ENCODE measurements at regions not wholly inside any gene's neighbourhood (a gene's known extent, or its start where the extent isn't known, plus 50 kb on each side); places are given as distances from the start of the nearest gene placed in this dataset.

DNA sequence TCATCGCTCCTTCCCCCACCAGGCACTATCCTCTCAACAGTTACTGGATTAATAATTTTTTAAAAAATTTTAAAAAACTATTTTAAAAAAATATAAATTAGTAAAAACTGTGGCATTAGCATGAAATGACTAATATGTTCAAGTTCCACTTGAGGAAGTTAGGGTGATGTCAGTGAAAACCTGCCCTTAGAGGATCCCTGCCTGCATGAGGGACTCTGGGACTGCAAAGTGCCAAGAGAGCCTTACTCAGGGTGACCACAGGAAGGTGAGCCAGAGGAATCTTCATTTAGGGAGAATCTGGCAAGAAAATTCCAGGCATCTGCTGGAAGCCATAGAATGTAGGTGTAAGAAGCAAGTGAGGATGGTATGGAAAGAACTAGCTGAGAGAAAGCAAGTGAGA, 157.7 kb upstream of the BCL6 start:
- no peak overlapping the region for H3K4me3 Mint-ChIP-seq
- ATAC-seq (ENCODE audit: low read depth in 2 of 2), result no peak

DNA sequence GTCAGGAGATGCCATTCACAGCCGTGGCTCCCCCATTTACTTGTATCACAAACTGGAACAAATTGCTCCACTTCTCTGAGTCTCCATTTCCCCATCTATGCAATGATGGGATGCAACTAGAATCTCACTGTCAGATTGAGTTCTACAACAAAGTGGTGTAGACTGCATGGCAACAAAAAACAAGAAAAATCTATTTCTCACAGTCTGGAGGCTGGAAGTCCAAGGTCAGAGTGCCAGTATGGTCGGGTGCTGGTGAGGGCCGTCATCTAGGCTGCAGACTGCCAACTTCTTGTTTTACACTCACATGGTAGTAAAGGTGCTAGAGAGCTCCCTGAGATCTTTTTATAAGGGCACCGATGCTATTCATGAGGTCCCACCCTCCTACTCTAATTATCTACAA, 158.4 kb upstream of the BCL6 start:
- Mint-ChIP-seq H3K9me3 (no peaks in the 10 kb centered on the region), H3K4me3 (no peak overlapping the region), H3K27me3 (peaks cover 0 to 17% (median 0%) of the 10 kb centered on the region in 3 donors), H3K4me1 (peaks cover 4 to 5% (median 5%) of the 10 kb centered on the region in 3 donors), H3K36me3 (no peaks in the 10 kb centered on the region), H3K27ac (no peak overlapping the region)
- ATAC-seq (ENCODE audit: low read depth in 2 of 2) (no peak), DNase-seq (no peak)

More for the DNA sequence above, 157.7 kb upstream of the BCL6 start:
- DNase-seq, result no peak
- Mint-ChIP-seq H3K27ac (no peak overlapping the region), H3K4me1 (peaks cover 4 to 5% (median 5%) of the 10 kb centered on the region in 3 donors), H3K27me3 (peaks cover 0 to 17% (median 0%) of the 10 kb centered on the region in 3 donors), H3K36me3 (no peaks in the 10 kb centered on the region), H3K9me3 (no peaks in the 10 kb centered on the region)

DNA sequence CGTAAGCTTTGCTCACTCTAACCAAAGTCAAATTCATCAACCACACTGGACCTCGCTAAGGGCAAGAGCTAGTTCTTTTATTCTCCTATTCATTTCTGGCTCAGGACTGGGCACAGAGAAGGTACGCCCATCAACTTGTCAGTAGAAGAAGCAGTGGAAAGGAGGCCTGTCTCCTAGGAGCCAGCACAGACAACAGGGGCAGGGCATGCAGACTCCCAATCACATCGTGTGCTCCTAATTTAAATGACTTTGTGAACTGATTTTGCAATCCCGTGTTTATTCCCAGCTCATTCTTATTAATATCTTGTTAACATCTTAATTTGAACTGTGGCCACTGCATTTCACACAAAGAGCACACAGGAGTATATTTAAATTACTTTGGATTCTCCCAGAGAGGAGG, 161.1 kb upstream of the BCL6 start:
- Mint-ChIP-seq H3K27ac (peak overlapping the region in 1 of 6 donors; percentile 30), H3K36me3 (no peaks in the 10 kb centered on the region), H3K4me3 (peak overlapping the region in 1 of 8 donors; percentile 18), H3K4me1 (peaks cover 4 to 5% (median 5%) of the 10 kb centered on the region in 3 donors), H3K27me3 (peaks cover 0 to 9% (median 0%) of the 10 kb centered on the region in 3 donors), H3K9me3 (no peaks in the 10 kb centered on the region)
- ATAC-seq (ENCODE audit: low read depth in 2 of 2) (no peak), DNase-seq (no peak)

- H3K4me3 Mint-ChIP-seq, result no peak overlapping the region
- peaks cover 1 to 3% (median 2%) of the 10 kb centered on the region in 3 donors for H3K4me1 Mint-ChIP-seq
- DNase-seq (no peak), ATAC-seq (ENCODE audit: low read depth in 2 of 2) (no peak)
- H3K27ac Mint-ChIP-seq, result no peak overlapping the region
- no peaks in the 10 kb centered on the region for H3K9me3 Mint-ChIP-seq
- H3K27me3 Mint-ChIP-seq, result peaks cover 0 to 4% (median 0%) of the 10 kb centered on the region in 3 donors
- H3K36me3 Mint-ChIP-seq, result no peaks in the 10 kb centered on the region
Observed at GRCh38 chr3:187906920-187907319, 161.7 kb upstream of the BCL6 start.

- Mint-ChIP-seq H3K4me3 (no peak overlapping the region), H3K27me3 (peaks cover 0 to 7% (median 5%) of the 10 kb centered on the region in 3 donors), H3K36me3 (no peaks in the 10 kb centered on the region), H3K27ac (no peak overlapping the region), H3K4me1 (peaks cover 0 to 4% (median 3%) of the 10 kb centered on the region in 3 donors), H3K9me3 (no peaks in the 10 kb centered on the region)
- DNase-seq (no peak), ATAC-seq (ENCODE audit: low read depth in 2 of 2) (no peak)
Observed at GRCh38 chr3:187909866-187910265, 164.6 kb upstream of the BCL6 start.

GRCh38 chr3:187912007-187912406, 166.7 kb upstream of the BCL6 start:
- ATAC-seq (ENCODE audit: low read depth in 2 of 2) (no peak), DNase-seq (no peak)
- Mint-ChIP-seq H3K9me3 (no peaks in the 10 kb centered on the region), H3K27me3 (peaks cover 0 to 7% (median 5%) of the 10 kb centered on the region in 3 donors), H3K27ac (no peak overlapping the region), H3K4me3 (no peak overlapping the region), H3K36me3 (no peaks in the 10 kb centered on the region), H3K4me1 (peaks cover 2 to 6% (median 5%) of the 10 kb centered on the region in 3 donors)

DNA sequence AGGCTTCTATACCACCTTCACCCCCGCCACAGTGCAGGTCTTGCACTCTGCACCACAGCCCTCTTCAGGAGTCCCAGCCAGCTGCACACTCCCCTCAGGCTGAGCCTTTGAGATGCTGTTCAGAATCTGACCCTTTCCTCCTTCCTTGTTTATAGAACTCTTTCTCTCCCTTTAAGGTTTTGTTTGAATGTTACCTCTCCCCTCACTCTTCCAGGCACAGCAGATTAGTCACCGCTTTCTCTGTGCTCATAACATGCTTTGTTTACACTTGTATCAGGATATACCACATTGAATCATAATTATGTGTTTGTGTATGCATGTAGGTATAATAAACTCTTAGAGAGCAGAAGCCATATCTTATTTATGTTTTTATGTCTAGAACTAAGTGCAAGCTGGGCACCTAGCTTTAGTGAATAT, 168.4 kb upstream of the BCL6 start:
- ATAC-seq (ENCODE audit: low read depth in 2 of 2) (no peak), DNase-seq (no peak)
- H3K27ac Mint-ChIP-seq, result no peak overlapping the region
- H3K9me3 Mint-ChIP-seq, result no peaks in the 10 kb centered on the region
- H3K36me3 Mint-ChIP-seq, result no peaks in the 10 kb centered on the region
- peaks cover 8 to 12% (median 11%) of the 10 kb centered on the region in 3 donors for H3K4me1 Mint-ChIP-seq
- no peak overlapping the region for H3K4me3 Mint-ChIP-seq
- H3K27me3 Mint-ChIP-seq, result peaks cover 0 to 7% (median 5%) of the 10 kb centered on the region in 3 donors

DNA sequence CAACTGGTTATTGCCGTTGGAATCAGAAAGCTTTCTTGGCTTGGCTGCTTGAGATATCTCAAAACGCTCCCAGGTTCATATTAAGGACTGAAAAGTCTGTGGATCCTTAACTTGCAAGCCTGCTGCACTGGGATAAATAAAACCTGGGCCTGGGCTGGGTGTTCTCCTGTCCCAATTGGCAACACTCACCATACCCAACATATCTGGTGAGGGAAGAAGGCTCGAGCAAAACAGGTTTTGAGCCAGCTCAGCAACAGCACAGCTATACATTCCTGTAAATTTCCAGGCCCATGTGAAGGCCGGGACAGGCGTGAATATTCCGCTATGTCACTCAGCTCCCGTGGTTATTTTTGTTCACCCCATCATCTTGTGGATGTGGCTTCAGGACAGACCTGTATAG, 169.0 kb upstream of the BCL6 start:
- H3K9me3 Mint-ChIP-seq, result no peaks in the 10 kb centered on the region
- peaks cover 14 to 18% (median 17%) of the 10 kb centered on the region in 3 donors for H3K4me1 Mint-ChIP-seq
- no peak overlapping the region for H3K4me3 Mint-ChIP-seq
- DNase-seq (no peak), ATAC-seq (ENCODE audit: low read depth in 2 of 2) (no peak)
- no peaks in the 10 kb centered on the region for H3K36me3 Mint-ChIP-seq
- H3K27ac Mint-ChIP-seq, result no peak overlapping the region
- peaks cover 0 to 7% (median 5%) of the 10 kb centered on the region in 3 donors for H3K27me3 Mint-ChIP-seq

DNA sequence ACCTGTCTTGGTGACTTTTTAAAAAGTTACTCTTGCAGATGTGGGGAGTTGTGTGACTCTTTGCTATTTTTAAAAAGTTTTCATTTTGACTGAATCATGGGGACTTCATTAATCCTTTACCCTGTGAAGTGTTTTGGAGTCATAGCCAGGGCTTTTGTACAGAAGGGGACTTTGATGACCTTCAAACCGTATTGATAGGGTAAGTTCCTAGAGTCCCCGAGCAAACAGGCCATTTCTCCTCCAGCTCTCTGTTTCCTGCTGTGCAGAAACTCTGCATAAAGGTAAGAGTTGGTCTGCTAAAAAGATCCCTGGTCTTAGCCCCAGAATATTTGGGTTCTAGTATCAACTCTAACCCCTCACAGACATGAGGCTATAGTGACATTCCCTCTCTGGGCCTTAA, 170.8 kb upstream of the BCL6 start:
- Mint-ChIP-seq H3K27me3 (peaks cover 0 to 7% (median 5%) of the 10 kb centered on the region in 3 donors), H3K36me3 (no peaks in the 10 kb centered on the region)

GRCh38 chr3:187918081-187918644, 172.9 kb upstream of the BCL6 start:
- Mint-ChIP-seq H3K36me3 (no peaks in the 10 kb centered on the region), H3K4me3 (peak overlapping the region in 3 of 8 donors; percentile 65 to 87 (median 74)), H3K27me3 (peaks cover 0 to 7% (median 5%) of the 10 kb centered on the region in 3 donors), H3K27ac (no peak overlapping the region), H3K9me3 (no peaks in the 10 kb centered on the region), H3K4me1 (peaks cover 28 to 38% (median 33%) of the 10 kb centered on the region in 3 donors)
- no peak for DNase-seq
- ATAC-seq (ENCODE audit: low read depth in 2 of 2), result no peak

More for the DNA sequence above, 170.8 kb upstream of the BCL6 start:
- Mint-ChIP-seq H3K4me3 (no peak overlapping the region), H3K9me3 (no peaks in the 10 kb centered on the region), H3K4me1 (peaks cover 27 to 31% (median 28%) of the 10 kb centered on the region in 3 donors), H3K27ac (no peak overlapping the region)
- ATAC-seq (ENCODE audit: low read depth in 2 of 2) (no peak), DNase-seq (no peak)

- DNase-seq, result peak; percentile 68
- Mint-ChIP-seq H3K36me3 (no peaks in the 10 kb centered on the region), H3K4me1 (peaks cover 28 to 38% (median 33%) of the 10 kb centered on the region in 3 donors), H3K27me3 (no peaks in the 10 kb centered on the region), H3K9me3 (peaks cover 0 to 3% (median 0%) of the 10 kb centered on the region in 7 donors), H3K4me3 (peak overlapping the region; percentile 39 to 87 (median 77)), H3K27ac (peak overlapping the region; percentile 4 to 97 (median 86))
- ATAC-seq (ENCODE audit: low read depth in 2 of 2), result peak; percentile 83 to 84
Observed at GRCh38 chr3:187919048-187919447, 173.8 kb upstream of the BCL6 start.

DNA sequence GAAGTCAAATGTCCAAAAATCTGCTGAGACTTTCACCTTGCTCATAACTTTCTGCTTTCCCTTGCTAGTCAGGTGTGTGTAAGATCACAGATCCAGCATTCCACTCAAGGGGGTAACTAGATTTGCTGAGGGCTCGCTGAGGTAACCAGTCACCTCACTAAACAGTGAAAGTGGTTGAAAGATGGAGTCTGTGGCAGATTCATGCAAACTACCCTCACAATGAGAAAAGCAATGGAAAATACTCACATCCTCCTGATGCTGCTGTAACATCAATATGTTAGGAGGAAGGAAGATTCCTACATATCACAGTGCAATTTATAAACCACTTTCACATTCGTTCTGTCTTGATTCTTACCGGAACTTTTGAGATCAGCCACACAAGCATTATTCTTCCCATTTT, 174.3 kb upstream of the BCL6 start:
- H3K9me3 Mint-ChIP-seq, result peaks cover 0 to 8% (median under 1%) of the 10 kb centered on the region in 7 donors
- peak overlapping the region; percentile 4 to 97 (median 86) for H3K27ac Mint-ChIP-seq
- peak overlapping the region; percentile 39 to 87 (median 77) for H3K4me3 Mint-ChIP-seq
- H3K36me3 Mint-ChIP-seq, result no peaks in the 10 kb centered on the region
- H3K4me1 Mint-ChIP-seq, result peaks cover 27 to 38% (median 32%) of the 10 kb centered on the region in 3 donors
- no peaks in the 10 kb centered on the region for H3K27me3 Mint-ChIP-seq
- peak; percentile 29 for DNase-seq
- ATAC-seq (ENCODE audit: low read depth in 2 of 2), result peak; percentile 54

DNA sequence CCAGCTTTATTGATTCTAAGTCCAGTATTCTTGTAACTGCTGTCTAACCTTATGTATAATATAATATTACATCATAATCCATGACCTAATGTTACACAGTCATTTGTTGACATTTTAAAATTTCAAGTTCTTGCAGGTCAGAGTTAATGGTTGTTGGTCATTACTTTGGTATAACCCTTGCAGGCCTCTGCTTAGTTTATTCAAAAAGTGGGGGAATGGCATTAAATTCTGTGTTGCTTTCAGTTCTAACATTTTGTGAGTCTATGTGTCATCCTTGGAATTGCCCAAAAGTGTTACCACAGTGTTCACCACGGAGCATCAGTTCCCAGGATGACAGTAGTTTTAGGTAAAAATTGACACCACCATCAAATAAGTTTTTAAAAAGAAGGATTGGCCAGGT, 174.8 kb upstream of the BCL6 start:
- peaks cover 22 to 38% (median 28%) of the 10 kb centered on the region in 3 donors for H3K4me1 Mint-ChIP-seq
- H3K27ac Mint-ChIP-seq, result peak overlapping the region in 3 of 6 donors; percentile 4 to 97 (median 86)
- ATAC-seq (ENCODE audit: low read depth in 2 of 2) (no peak), DNase-seq (no peak)
- no peaks in the 10 kb centered on the region for H3K36me3 Mint-ChIP-seq
- H3K4me3 Mint-ChIP-seq, result peak overlapping the region in 7 of 8 donors; percentile 65 to 87 (median 80)
- peaks cover 0 to 12% (median 4%) of the 10 kb centered on the region in 7 donors for H3K9me3 Mint-ChIP-seq
- H3K27me3 Mint-ChIP-seq, result no peaks in the 10 kb centered on the region

- ATAC-seq (ENCODE audit: low read depth in 2 of 2) (no peak), DNase-seq (no peak)
- H3K4me1 Mint-ChIP-seq, result peaks cover 22 to 35% (median 27%) of the 10 kb centered on the region in 3 donors
- H3K4me3 Mint-ChIP-seq, result peak overlapping the region in 4 of 8 donors; percentile 9 to 52 (median 29)
- H3K27me3 Mint-ChIP-seq, result no peaks in the 10 kb centered on the region
- peaks cover 0 to 18% (median 6%) of the 10 kb centered on the region in 7 donors for H3K9me3 Mint-ChIP-seq
- no peaks in the 10 kb centered on the region for H3K36me3 Mint-ChIP-seq
- no peak overlapping the region for H3K27ac Mint-ChIP-seq
Observed at GRCh38 chr3:187920913-187921312, 175.6 kb upstream of the BCL6 start.
